ENCODE measurements at regions not wholly inside any gene's neighbourhood (a gene's known extent, or its start where the extent isn't known, plus 50 kb on each side); places are given as distances from the start of the nearest gene placed in this dataset.

DNA sequence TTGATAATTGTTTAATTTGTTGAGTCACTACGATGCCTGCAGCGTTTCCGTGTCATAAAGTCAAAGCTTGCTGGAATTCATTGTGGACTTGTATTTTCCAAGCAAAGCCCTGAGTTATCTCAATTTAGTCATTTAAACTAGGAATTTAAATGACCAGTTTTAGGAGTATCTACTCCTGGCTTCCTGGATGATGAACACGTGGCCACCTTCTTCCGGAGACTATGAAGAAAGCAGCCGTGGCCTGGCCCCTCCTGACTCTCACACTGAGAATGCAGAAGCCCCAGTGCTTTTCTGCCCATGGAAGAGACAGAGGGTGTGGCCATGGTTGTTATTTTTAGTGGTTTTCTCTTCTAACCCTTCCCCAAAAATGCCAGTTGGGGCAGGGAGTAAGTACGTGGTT, 250.7 kb upstream of the GATB start:
- peaks cover 19% of the 10 kb centered on the region for H3K4me1 Mint-ChIP-seq
- no peak overlapping the region for H3K4me3 ChIP-seq (ENCODE audit: control extremely low read depth in 1 of 5, extremely low read depth in 1 of 5, insufficient read depth in 1 of 5, low read depth in 2 of 5, low read length in 4 of 5)
- WGBS (ENCODE audit: insufficient coverage), result 96% methylated on average over 5 of the region's 7 CpGs
- H3K79me2 ChIP-seq (ENCODE audit: control insufficient read depth, insufficient read depth, low read length), result no peaks in the 10 kb centered on the region
- ChIA-PET CTCF (no interaction called here), POLR2A (no interaction called here)
- DNase-seq (no peak), ATAC-seq (ENCODE audit: low read depth) (no peak)
- H3K9me3 Mint-ChIP-seq (ENCODE audit: insufficient read depth), result no peaks in the 10 kb centered on the region
- H3K4me2 ChIP-seq (replicated peaks; ENCODE audit: low read depth, low read length, poor library complexity, severe bottlenecking), result no peak overlapping the region
- no peaks in the 10 kb centered on the region for H3K9me3 ChIP-seq (ENCODE audit: control extremely low read depth in 1 of 3, control insufficient read depth in 2 of 3, insufficient read depth in 1 of 3, low read length in 2 of 3)
- intact Hi-C loops (cut with micrococcal nuclease), result no loop called here
- peaks cover 18 to 25% of the 10 kb centered on the region in 2 donors for H3K4me1 ChIP-seq (ENCODE audit: control insufficient read depth in 2 of 2, insufficient read depth in 2 of 2, low read length in 2 of 2)
- no peak overlapping the region for H2AFZ ChIP-seq (ENCODE audit: insufficient read depth, low read depth, low read length, poor library complexity, severe bottlenecking)
- H3K27ac Mint-ChIP-seq, result no peak overlapping the region
- no peaks in the 10 kb centered on the region for H3K36me3 ChIP-seq (replicated peaks in 1 of 2; ENCODE audit: control extremely low read depth in 1 of 2, control insufficient read depth in 1 of 2, extremely low read depth in 1 of 2, insufficient read depth in 2 of 2, low read length in 1 of 2)
- no peak overlapping the region for H3K9ac ChIP-seq (ENCODE audit: low read length)
- no peaks in the 10 kb centered on the region for H4K20me1 ChIP-seq (ENCODE audit: control insufficient read depth, insufficient read depth, low read length, poor library complexity, severe bottlenecking)
- no peaks in the 10 kb centered on the region for H3K27me3 ChIP-seq (replicated peaks in 1 of 4; ENCODE audit: control extremely low read depth in 1 of 4, control insufficient read depth in 3 of 4, insufficient read depth in 4 of 4, low read length in 3 of 4)
- no peak for TF ChIP-seq EZH2 (IDR thresholded peaks at IDR 0.05; ENCODE audit: borderline replicate concordance, insufficient read depth, low read depth, low read length, poor library complexity, severe bottlenecking)
- TF ChIP-seq CTCF (IDR thresholded peaks at IDR 0.05), result no peak
- H3K4me3 Mint-ChIP-seq, result no peak overlapping the region
- peaks cover 13% of the 10 kb centered on the region for H3K27me3 Mint-ChIP-seq
- H3K27ac ChIP-seq (ENCODE audit: low read length in 2 of 2), result no peak overlapping the region

- Histone ChIP-seq H2AFZ (ENCODE audit: insufficient read depth, low read depth, low read length, poor library complexity, severe bottlenecking) (no peak overlapping the region), H3K4me2 (replicated peaks; ENCODE audit: low read depth, low read length, poor library complexity, severe bottlenecking) (no peak overlapping the region), H4K20me1 (ENCODE audit: control insufficient read depth, insufficient read depth, low read length, poor library complexity, severe bottlenecking) (no peaks in the 10 kb centered on the region), H3K27ac (ENCODE audit: low read length in 2 of 2) (no peak overlapping the region), H3K36me3 (replicated peaks in 1 of 2; ENCODE audit: control extremely low read depth in 1 of 2, control insufficient read depth in 1 of 2, extremely low read depth in 1 of 2, insufficient read depth in 2 of 2, low read length in 1 of 2) (no peaks in the 10 kb centered on the region), H3K9me3 (ENCODE audit: control extremely low read depth in 1 of 3, control insufficient read depth in 2 of 3, insufficient read depth in 1 of 3, low read length in 2 of 3) (no peaks in the 10 kb centered on the region), H3K79me2 (ENCODE audit: control insufficient read depth, insufficient read depth, low read length) (no peaks in the 10 kb centered on the region), H3K4me3 (ENCODE audit: control extremely low read depth in 1 of 5, extremely low read depth in 1 of 5, insufficient read depth in 1 of 5, low read depth in 2 of 5, low read length in 4 of 5) (no peak overlapping the region), H3K4me1 (ENCODE audit: control insufficient read depth in 2 of 2, insufficient read depth in 2 of 2, low read length in 2 of 2) (peaks cover 18 to 25% of the 10 kb centered on the region in 2 donors), H3K9ac (ENCODE audit: low read length) (no peak overlapping the region), H3K27me3 (replicated peaks in 1 of 4; ENCODE audit: control extremely low read depth in 1 of 4, control insufficient read depth in 3 of 4, insufficient read depth in 4 of 4, low read length in 3 of 4) (no peaks in the 10 kb centered on the region)
- no peak for DNase-seq
- Mint-ChIP-seq H3K27ac (no peak overlapping the region), H3K4me1 (peaks cover 19% of the 10 kb centered on the region), H3K4me3 (no peak overlapping the region), H3K27me3 (peaks cover 13% of the 10 kb centered on the region), H3K9me3 (ENCODE audit: insufficient read depth) (no peaks in the 10 kb centered on the region)
- WGBS (ENCODE audit: insufficient coverage), result 90% methylated on average over 1 of the region's 2 CpGs
- no peak for ATAC-seq (ENCODE audit: low read depth)
- intact Hi-C loops (cut with micrococcal nuclease), result no loop called here
- ChIA-PET POLR2A (no interaction called here), CTCF (no interaction called here)
- TF ChIP-seq CTCF (IDR thresholded peaks at IDR 0.05) (no peak), EZH2 (IDR thresholded peaks at IDR 0.05; ENCODE audit: borderline replicate concordance, insufficient read depth, low read depth, low read length, poor library complexity, severe bottlenecking) (no peak)
Measured at GRCh38 chr4:152010710-152011079, 249.9 kb upstream of the GATB start.

All from B cell (primary cell).